ENCODE measurements at regions not wholly inside any gene's neighbourhood (a gene's known extent, or its start where the extent isn't known, plus 50 kb on each side); places are given as distances from the start of the nearest gene placed in this dataset.

- no peak for DNase-seq (ENCODE audit: low spot score)
Measured at GRCh38 chr18:51727780-51728179, 530.3 kb upstream of the MEX3C start.

- DNase-seq (ENCODE audit: low spot score) = no peak
Measured at GRCh38 chr18:51731070-51731469, 533.6 kb upstream of the MEX3C start.

GRCh38 chr18:51734576-51734975 lies 537.1 kb upstream of the MEX3C start:
- DNase-seq (ENCODE audit: low spot score) = no peak

- no peak for DNase-seq (ENCODE audit: low spot score)
Measured at GRCh38 chr18:51739044-51739666, 541.7 kb upstream of the MEX3C start.

GRCh38 chr18:51751901-51752300 lies 554.4 kb upstream of the MEX3C start:
- DNase-seq (ENCODE audit: low spot score) = no peak

GRCh38 chr18:51753365-51754057 lies 556.0 kb upstream of the MEX3C start:
- DNase-seq (ENCODE audit: low spot score) = no peak

- no peak for DNase-seq (ENCODE audit: low spot score)
Measured at GRCh38 chr18:51754566-51754965, 557.1 kb upstream of the MEX3C start.

- DNase-seq (ENCODE audit: low spot score) = no peak
Measured at GRCh38 chr18:51757255-51757924, 559.9 kb upstream of the MEX3C start.

GRCh38 chr18:51762373-51762772 lies 564.9 kb upstream of the MEX3C start:
- DNase-seq (ENCODE audit: low spot score) = no peak

- no peak for DNase-seq (ENCODE audit: low spot score)
Measured at GRCh38 chr18:51765606-51766360, 568.3 kb upstream of the MEX3C start.

GRCh38 chr18:51767293-51767692 lies 569.8 kb upstream of the MEX3C start:
- no peak for DNase-seq (ENCODE audit: low spot score)

GRCh38 chr18:51778115-51778514 lies 561.9 kb upstream of the DCC start:
- no peak for DNase-seq (ENCODE audit: low spot score)

GRCh38 chr18:51789871-51790270 lies 550.1 kb upstream of the DCC start:
- DNase-seq (ENCODE audit: low spot score) = no peak

GRCh38 chr18:51801514-51801913 lies 538.5 kb upstream of the DCC start:
- DNase-seq (ENCODE audit: low spot score) = no peak

GRCh38 chr18:51802569-51803428 lies 537.2 kb upstream of the DCC start:
- no peak for DNase-seq (ENCODE audit: low spot score)

- DNase-seq (ENCODE audit: low spot score) = no peak
Measured at GRCh38 chr18:51807336-51807735, 532.7 kb upstream of the DCC start.

GRCh38 chr18:51811883-51812282 lies 528.1 kb upstream of the DCC start:
- no peak for DNase-seq (ENCODE audit: low spot score)

GRCh38 chr18:51813740-51814139 lies 526.3 kb upstream of the DCC start:
- no peak for DNase-seq (ENCODE audit: low spot score)

- DNase-seq (ENCODE audit: low spot score) = no peak
Measured at GRCh38 chr18:51821610-51822009, 518.4 kb upstream of the DCC start.

- DNase-seq (ENCODE audit: low spot score) = no peak
Measured at GRCh38 chr18:51824746-51825145, 515.3 kb upstream of the DCC start.

GRCh38 chr18:51833850-51834249 lies 506.1 kb upstream of the DCC start:
- DNase-seq (ENCODE audit: low spot score) = no peak

- DNase-seq (ENCODE audit: low spot score) = no peak
Measured at GRCh38 chr18:51848702-51849101, 491.3 kb upstream of the DCC start.

Measured in hematopoietic multipotent progenitor cell treated with erythropoietin and hydrocortisone succinate and interleukin-3 and kit ligand, for 17 days (in vitro differentiated cells).